Endodermal cell (in vitro differentiated cells): ENCODE measurements at regions not wholly inside any gene's neighbourhood (a gene's known extent, or its start where the extent isn't known, plus 50 kb on each side); places are given as distances from the start of the nearest gene placed in this dataset.

ENCODE experiments used
- DNase-seq: peaks from one replicate; pipeline ENCODE4 v3.0.0-alpha.2; 2017
- H3K27ac ChIP-seq: 2 replicates; pipeline ENCODE4 v1.5.1; 2013; ENCODE audit warnings: mild to moderate bottlenecking, low read depth, low read length, moderate library complexity
- H3K27me3 ChIP-seq: 2 replicates; pipeline ENCODE4 v1.6.1; 2013; ENCODE audit warnings: mild to moderate bottlenecking, low read length, moderate library complexity; ENCODE audit not compliant: insufficient read depth, control insufficient read depth, poor library complexity, severe bottlenecking
- H3K36me3 ChIP-seq: 2 replicates; pipeline ENCODE4 v1.7.0; 2013; ENCODE audit warnings: mild to moderate bottlenecking, low read length, moderate library complexity; ENCODE audit not compliant: control insufficient read depth, insufficient read depth
- H3K4me1 ChIP-seq: one replicate; pipeline ENCODE4 v1.7.0; 2013; ENCODE audit warnings: low read length; ENCODE audit not compliant: control insufficient read depth, insufficient read depth
- H3K4me3 ChIP-seq: 2 replicates; pipeline ENCODE4 v1.5.1; 2013; ENCODE audit warnings: mild to moderate bottlenecking, low read length, moderate library complexity
- H3K9ac ChIP-seq: 2 replicates; pipeline ENCODE4 v1.6.1; 2013; ENCODE audit warnings: mild to moderate bottlenecking, low read length, moderate library complexity; ENCODE audit not compliant: poor library complexity, severe bottlenecking; ENCODE audit errors: extremely low read depth
- H3K9me3 ChIP-seq: 2 replicates; pipeline ENCODE4 v1.6.1; 2013; ENCODE audit warnings: mild to moderate bottlenecking, low read length, moderate library complexity; ENCODE audit not compliant: control insufficient read depth
- H3K27ac Mint-ChIP-seq: 2 replicates; pipeline ENCODE4 v1.8.0; 2020; ENCODE audit warnings: mixed read lengths
- H3K27me3 Mint-ChIP-seq: 2 replicates; pipeline ENCODE4 v1.8.0; 2021; ENCODE audit warnings: mild to moderate bottlenecking, mixed read lengths; ENCODE audit not compliant: insufficient read depth
- H3K36me3 Mint-ChIP-seq: 2 replicates; pipeline ENCODE4 v1.8.0; 2020; ENCODE audit warnings: low read depth, mixed read lengths
- H3K4me1 Mint-ChIP-seq: 2 replicates; pipeline ENCODE4 v1.8.0; 2020; ENCODE audit warnings: mixed read lengths
- H3K4me3 Mint-ChIP-seq: 2 replicates; pipeline ENCODE4 v1.8.0; 2020; ENCODE audit warnings: mild to moderate bottlenecking, moderate library complexity, mixed read lengths
- H3K9me3 Mint-ChIP-seq: 2 replicates; pipeline ENCODE4 v1.8.0; 2020; ENCODE audit warnings: mild to moderate bottlenecking, mixed read lengths
- CTCF ChIP-seq: fragments of 200-600 bp; sonication (generic); conservative IDR thresholded peaks from 2 replicates; pipeline ENCODE4 v1.5.0; 2021; ENCODE audit warnings: antibody characterized with exemption, mild to moderate bottlenecking
- WGBS, 2 experiments: methylation state at CpG; one replicate each; pipeline versions ENCODE4 v1.1.5 to v1.1.7; 2013; ENCODE audit warnings: missing lambda C conversion rate in 2 of 2, mixed read lengths in 1 of 2; ENCODE audit not compliant: insufficient coverage in 1 of 2, insufficient read length in 1 of 2; 5-methylcytosine and 5-hydroxymethylcytosine counted together

GRCh38 chr6:166715992-166716391 is 88.9 kb upstream of the RPS6KA2 start:
- no peak for TF ChIP-seq CTCF
- H3K27ac ChIP-seq, result no peak overlapping the region
- H3K9me3 ChIP-seq, result no peaks in the 10 kb centered on the region
- no peaks in the 10 kb centered on the region for H3K27me3 Mint-ChIP-seq
- H3K4me1 ChIP-seq, result no peaks in the 10 kb centered on the region
- H3K4me3 Mint-ChIP-seq, result no peak overlapping the region
- no peaks in the 10 kb centered on the region for H3K36me3 ChIP-seq
- no peak overlapping the region for H3K27ac Mint-ChIP-seq
- H3K9ac ChIP-seq, result no peak overlapping the region
- peaks cover 5% of the 10 kb centered on the region for H3K9me3 Mint-ChIP-seq
- 87 to 88% methylated on average over 8 of the region's 8 CpGs for WGBS, 2 experiments
- H3K4me3 ChIP-seq, result no peak overlapping the region
- no peaks in the 10 kb centered on the region for H3K36me3 Mint-ChIP-seq
- no peaks in the 10 kb centered on the region for H3K27me3 ChIP-seq
- no peak for DNase-seq
- peaks cover 9% of the 10 kb centered on the region for H3K4me1 Mint-ChIP-seq

- peak; percentile 57 for TF ChIP-seq CTCF
- H3K36me3 Mint-ChIP-seq, result no peaks in the 10 kb centered on the region
- no peak overlapping the region for H3K27ac Mint-ChIP-seq
- Histone ChIP-seq H3K27me3 (no peaks in the 10 kb centered on the region), H3K9ac (no peak overlapping the region), H3K9me3 (no peaks in the 10 kb centered on the region), H3K27ac (no peak overlapping the region), H3K4me1 (no peaks in the 10 kb centered on the region), H3K4me3 (no peak overlapping the region), H3K36me3 (no peaks in the 10 kb centered on the region)
- H3K4me1 Mint-ChIP-seq, result peaks cover 3% of the 10 kb centered on the region
- DNase-seq, result peak; percentile 75
- 88 to 90% methylated on average over 4 to 7 of the region's 7 CpGs for WGBS, 2 experiments
- H3K9me3 Mint-ChIP-seq, result peaks cover 5% of the 10 kb centered on the region
- no peak overlapping the region for H3K4me3 Mint-ChIP-seq
- no peaks in the 10 kb centered on the region for H3K27me3 Mint-ChIP-seq
Observed at GRCh38 chr6:166715065-166715464, 88.0 kb upstream of the RPS6KA2 start.

GRCh38 chr6:166714581-166714980 is 87.5 kb upstream of the RPS6KA2 start:
- WGBS, 2 experiments, result 89 to 100% methylated on average over 4 to 10 of the region's 10 CpGs
- H3K9ac ChIP-seq, result no peak overlapping the region
- no peak for DNase-seq
- Mint-ChIP-seq H3K9me3 (peaks cover 5% of the 10 kb centered on the region), H3K27me3 (no peaks in the 10 kb centered on the region), H3K4me1 (peaks cover 3% of the 10 kb centered on the region), H3K36me3 (no peaks in the 10 kb centered on the region), H3K4me3 (no peak overlapping the region), H3K27ac (no peak overlapping the region)
- H3K36me3 ChIP-seq, result no peaks in the 10 kb centered on the region
- TF ChIP-seq CTCF, result no peak
- H3K4me3 ChIP-seq, result no peak overlapping the region
- no peak overlapping the region for H3K27ac ChIP-seq
- H3K9me3 ChIP-seq, result no peaks in the 10 kb centered on the region
- H3K4me1 ChIP-seq, result no peaks in the 10 kb centered on the region
- H3K27me3 ChIP-seq, result no peaks in the 10 kb centered on the region
